ENCODE measurements at regions not wholly inside any gene's neighbourhood (a gene's known extent, or its start where the extent isn't known, plus 50 kb on each side); places are given as distances from the start of the nearest gene placed in this dataset.
"Not testable (repeated sequence)": the region's sequence is repeated elsewhere in the genome, so short reads cannot be mapped to it uniquely, and the experiment has no call there.

GRCh38 chr2:198615972-198616371 is 811.6 kb downstream of the PLCL1 start:
- ATAC-seq (peak; percentile 98), DNase-seq (peak; percentile 31 to 46)
- intact Hi-C loops (cut with DNase I, micrococcal nuclease) = no loop called here

- DNase-seq = no peak
- ATAC-seq = no peak
Measured at GRCh38 chr2:198611201-198611600, 806.8 kb downstream of the PLCL1 start.

GRCh38 chr2:198604599-198604998 is 800.2 kb downstream of the PLCL1 start:
- ATAC-seq (no peak), DNase-seq (no peak)
- intact Hi-C loops (cut with DNase I, micrococcal nuclease) = no loop called here

More at GRCh38 chr2:198611201-198611600, 806.8 kb downstream of the PLCL1 start:
- intact Hi-C loops (cut with DNase I, micrococcal nuclease) = no loop called here

- not testable (repeated sequence) for ATAC-seq, DNase-seq
Measured at GRCh38 chr2:198602986-198603385, 798.6 kb downstream of the PLCL1 start.

GRCh38 chr2:198597648-198598047 is 793.3 kb downstream of the PLCL1 start:
- DNase-seq = peak in 1 of 2 donors; percentile 16
- peak; percentile 41 for ATAC-seq

More at GRCh38 chr2:198602986-198603385, 798.6 kb downstream of the PLCL1 start:
- intact Hi-C loops (cut with DNase I, micrococcal nuclease) = not testable (repeated sequence)

GRCh38 chr2:198596985-198597384 is 792.6 kb downstream of the PLCL1 start:
- no peak for DNase-seq
- intact Hi-C loops (cut with DNase I, micrococcal nuclease) = no loop called here

More at GRCh38 chr2:198597648-198598047, 793.3 kb downstream of the PLCL1 start:
- intact Hi-C loops (cut with DNase I, micrococcal nuclease) = no loop called here

GRCh38 chr2:198595721-198596120 is 791.3 kb downstream of the PLCL1 start:
- DNase-seq = no peak
- intact Hi-C loops (cut with DNase I, micrococcal nuclease) = no loop called here
- no peak for ATAC-seq

More at GRCh38 chr2:198596985-198597384, 792.6 kb downstream of the PLCL1 start:
- peak; percentile 52 for ATAC-seq

- no peak for DNase-seq
- intact Hi-C loops (cut with DNase I, micrococcal nuclease) = no loop called here
- ATAC-seq = no peak
Measured at GRCh38 chr2:198591586-198591985, 787.2 kb downstream of the PLCL1 start.

GRCh38 chr2:198587741-198588140 is 783.3 kb downstream of the PLCL1 start:
- ATAC-seq = peak; percentile 99
- DNase-seq = peak; percentile 37 to 62
- intact Hi-C loops (cut with DNase I, micrococcal nuclease) = no loop called here

GRCh38 chr2:198587240-198587639 is 782.8 kb downstream of the PLCL1 start:
- ATAC-seq (peak; percentile 1), DNase-seq (peak in 1 of 2 donors; percentile 9)
- intact Hi-C loops (cut with DNase I, micrococcal nuclease) = no loop called here

- ATAC-seq = no peak
- no peak for DNase-seq
- intact Hi-C loops (cut with DNase I, micrococcal nuclease) = no loop called here
Measured at GRCh38 chr2:198571393-198571792, 767.0 kb downstream of the PLCL1 start.

- intact Hi-C loops (cut with DNase I, micrococcal nuclease) = no loop called here
- ATAC-seq (no peak), DNase-seq (no peak)
Measured at GRCh38 chr2:198558176-198558575, 753.8 kb downstream of the PLCL1 start.

- intact Hi-C loops (cut with DNase I, micrococcal nuclease) = no loop called here
- DNase-seq = no peak
- peak; percentile 38 for ATAC-seq
Measured at GRCh38 chr2:198546122-198546521, 741.7 kb downstream of the PLCL1 start.

- intact Hi-C loops (cut with DNase I, micrococcal nuclease) = no loop called here
- DNase-seq (no peak), ATAC-seq (no peak)
Measured at GRCh38 chr2:198545411-198545810, 741.0 kb downstream of the PLCL1 start.

GRCh38 chr2:198544461-198544860 is 740.1 kb downstream of the PLCL1 start:
- DNase-seq = no peak
- ATAC-seq = no peak
- intact Hi-C loops (cut with DNase I, micrococcal nuclease) = no loop called here

- ATAC-seq = no peak
- intact Hi-C loops (cut with DNase I, micrococcal nuclease) = no loop called here
- DNase-seq = no peak
Measured at GRCh38 chr2:198534756-198535155, 730.4 kb downstream of the PLCL1 start.

GRCh38 chr2:198525211-198525969 is 721.0 kb downstream of the PLCL1 start:
- no peak for ATAC-seq
- DNase-seq = no peak
- intact Hi-C loops (cut with DNase I, micrococcal nuclease) = no loop called here

GRCh38 chr2:198523710-198524109 is 719.3 kb downstream of the PLCL1 start:
- ATAC-seq (no peak), DNase-seq (no peak)
- intact Hi-C loops (cut with DNase I, micrococcal nuclease) = no loop called here

- ATAC-seq (no peak), DNase-seq (no peak)
- intact Hi-C loops (cut with DNase I, micrococcal nuclease) = no loop called here
Measured at GRCh38 chr2:198518935-198519334, 714.5 kb downstream of the PLCL1 start.

- DNase-seq (no peak), ATAC-seq (no peak)
- intact Hi-C loops (cut with DNase I, micrococcal nuclease) = no loop called here
Measured at GRCh38 chr2:198517976-198518375, 713.6 kb downstream of the PLCL1 start.

GRCh38 chr2:198508610-198509009 is 704.2 kb downstream of the PLCL1 start:
- ATAC-seq; DNase-seq; intact Hi-C loops (cut with DNase I, micrococcal nuclease): not testable (repeated sequence)
